ENCODE measurements at regions not wholly inside any gene's neighbourhood (a gene's known extent, or its start where the extent isn't known, plus 50 kb on each side); places are given as distances from the start of the nearest gene placed in this dataset.

- POLR2A ChIA-PET: no interaction called here
These were observed 174.5 kb upstream of the PLXNA2 start for GRCh38 chr1:208418667-208419066.

GRCh38 chr1:208419746-208420420 is 175.7 kb upstream of the PLXNA2 start:
- BruUV-seq (replicated peaks): no TSS peak
- no peaks in the 10 kb centered on the region for H3K4me1 ChIP-seq (ENCODE audit: control insufficient read depth, insufficient read depth, low read length)
- CTCF ChIA-PET: no interaction called here
- no peak for DNase-seq (ENCODE audit: low read depth, low spot score)
- POLR2A ChIA-PET: no interaction called here
- no peak for ATAC-seq
- H3K27me3 ChIP-seq (ENCODE audit: control insufficient read depth, insufficient read depth, low read length): no peaks in the 10 kb centered on the region
- no peak for TF ChIP-seq POLR2AphosphoS5 (IDR thresholded peaks at IDR 0.05; ENCODE audit: low read depth, low read length)
- no peak for TF ChIP-seq SIN3A (IDR thresholded peaks at IDR 0.05; ENCODE audit: borderline replicate concordance, insufficient read depth, low read depth, low read length)
- TF ChIP-seq REST (IDR thresholded peaks at IDR 0.05; ENCODE audit: insufficient read depth in 1 of 2, low read depth in 2 of 2, low read length in 1 of 2): no peak
- no peak for TF ChIP-seq TCF7L2 (IDR thresholded peaks at IDR 0.05; ENCODE audit: low read depth, low read length)
- TF ChIP-seq CTCF (IDR thresholded peaks at IDR 0.05): no peak
- H3K27ac ChIP-seq (ENCODE audit: low read length): no peak overlapping the region
- no peak overlapping the region for H3K4me3 ChIP-seq (ENCODE audit: low read depth in 2 of 2, low read length in 2 of 2)
- in situ Hi-C loops (cut with HindIII; ENCODE audit: low pct_unique_long_range_greater_than_20kb, low sequenced_read_pairs): no loop called here
- H3K36me3 ChIP-seq (ENCODE audit: control insufficient read depth, insufficient read depth, low read length): no peaks in the 10 kb centered on the region
- H3K9me3 ChIP-seq (ENCODE audit: control insufficient read depth, insufficient read depth, low read depth, low read length): no peaks in the 10 kb centered on the region
- intact Hi-C loops (cut with micrococcal nuclease; ENCODE audit: unreplicated experiment): no loop called here

More at GRCh38 chr1:208418667-208419066, 174.5 kb upstream of the PLXNA2 start:
- ATAC-seq (no peak), DNase-seq (ENCODE audit: low read depth, low spot score) (no peak)
- Histone ChIP-seq H3K4me3 (ENCODE audit: low read depth in 2 of 2, low read length in 2 of 2) (no peak overlapping the region), H3K36me3 (ENCODE audit: control insufficient read depth, insufficient read depth, low read length) (no peaks in the 10 kb centered on the region), H3K9me3 (ENCODE audit: control insufficient read depth, insufficient read depth, low read depth, low read length) (no peaks in the 10 kb centered on the region), H3K27me3 (ENCODE audit: control insufficient read depth, insufficient read depth, low read length) (no peaks in the 10 kb centered on the region), H3K27ac (ENCODE audit: low read length) (no peak overlapping the region), H3K4me1 (ENCODE audit: control insufficient read depth, insufficient read depth, low read length) (no peaks in the 10 kb centered on the region)
- in situ Hi-C loops (cut with HindIII; ENCODE audit: low pct_unique_long_range_greater_than_20kb, low sequenced_read_pairs) (no loop called here), intact Hi-C loops (cut with micrococcal nuclease; ENCODE audit: unreplicated experiment) (no loop called here)
- CTCF ChIA-PET: no interaction called here
- BruUV-seq (replicated peaks): no TSS peak
- no peak for TF ChIP-seq POLR2AphosphoS5 (IDR thresholded peaks at IDR 0.05; ENCODE audit: low read depth, low read length)
- no peak for TF ChIP-seq TCF7L2 (IDR thresholded peaks at IDR 0.05; ENCODE audit: low read depth, low read length)
- no peak for TF ChIP-seq CTCF (IDR thresholded peaks at IDR 0.05)
- TF ChIP-seq REST (IDR thresholded peaks at IDR 0.05; ENCODE audit: insufficient read depth in 1 of 2, low read depth in 2 of 2, low read length in 1 of 2): no peak
- no peak for TF ChIP-seq SIN3A (IDR thresholded peaks at IDR 0.05; ENCODE audit: borderline replicate concordance, insufficient read depth, low read depth, low read length)
